ENCODE measurements at regions not wholly inside any gene's neighbourhood (a gene's known extent, or its start where the extent isn't known, plus 50 kb on each side); places are given as distances from the start of the nearest gene placed in this dataset.
A peak's percentile ranks its signal among the peaks of the same experiment; 100 is the strongest.

- no peak for DNase-seq (ENCODE audit: low spot score)
Measured at GRCh38 chr17:14474591-14474990, 173.7 kb downstream of the HS3ST3B1 start.

DNA sequence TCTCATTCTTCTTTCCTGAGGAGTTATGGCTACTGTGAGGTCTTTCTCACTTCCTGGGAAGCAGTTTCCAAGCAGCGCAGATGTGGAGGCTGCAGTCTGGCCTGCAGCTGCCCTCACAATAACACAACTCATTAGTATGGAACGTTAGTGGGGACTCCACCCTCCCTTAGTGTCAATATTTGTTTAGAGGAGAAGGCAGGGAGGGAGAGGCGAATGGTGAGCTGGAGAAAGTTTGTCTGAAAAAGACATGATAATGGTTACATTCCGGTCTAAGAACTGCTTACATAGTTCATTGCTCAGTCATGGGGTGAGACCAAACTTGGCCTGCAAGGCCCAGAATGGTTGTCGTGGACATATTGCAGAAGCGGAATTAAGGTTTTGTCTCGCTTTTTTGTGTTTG, 170.2 kb downstream of the HS3ST3B1 start:
- DNase-seq (ENCODE audit: low spot score) = no peak

- DNase-seq (ENCODE audit: low spot score) = no peak
Measured at GRCh38 chr17:14470417-14470816, 169.5 kb downstream of the HS3ST3B1 start.

DNA sequence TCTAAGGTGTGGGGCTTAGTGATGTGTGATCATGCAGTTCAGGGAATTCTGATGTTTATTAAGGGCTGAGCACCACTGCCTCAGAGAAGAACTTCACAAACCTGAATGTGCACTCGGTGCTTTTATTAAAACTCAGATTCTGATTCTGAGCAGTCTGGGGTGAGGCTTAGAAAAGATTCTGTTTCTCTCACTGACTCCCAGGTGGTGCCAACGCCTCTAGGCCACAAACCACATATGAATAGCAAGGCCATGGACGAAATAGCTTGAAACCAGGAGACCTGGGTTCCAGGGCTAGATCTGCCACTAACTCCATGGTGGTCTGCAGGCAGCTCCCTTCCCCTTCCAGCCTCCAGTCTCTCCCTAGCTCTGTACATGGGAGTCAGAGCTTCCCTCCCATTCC, 169.1 kb downstream of the HS3ST3B1 start:
- DNase-seq (ENCODE audit: low spot score) = no peak

- DNase-seq (ENCODE audit: low spot score) = no peak
Measured at GRCh38 chr17:14468858-14469257, 168.0 kb downstream of the HS3ST3B1 start.

- DNase-seq (ENCODE audit: low spot score) = no peak
Measured at GRCh38 chr17:14461227-14461548, 160.3 kb downstream of the HS3ST3B1 start.

DNA sequence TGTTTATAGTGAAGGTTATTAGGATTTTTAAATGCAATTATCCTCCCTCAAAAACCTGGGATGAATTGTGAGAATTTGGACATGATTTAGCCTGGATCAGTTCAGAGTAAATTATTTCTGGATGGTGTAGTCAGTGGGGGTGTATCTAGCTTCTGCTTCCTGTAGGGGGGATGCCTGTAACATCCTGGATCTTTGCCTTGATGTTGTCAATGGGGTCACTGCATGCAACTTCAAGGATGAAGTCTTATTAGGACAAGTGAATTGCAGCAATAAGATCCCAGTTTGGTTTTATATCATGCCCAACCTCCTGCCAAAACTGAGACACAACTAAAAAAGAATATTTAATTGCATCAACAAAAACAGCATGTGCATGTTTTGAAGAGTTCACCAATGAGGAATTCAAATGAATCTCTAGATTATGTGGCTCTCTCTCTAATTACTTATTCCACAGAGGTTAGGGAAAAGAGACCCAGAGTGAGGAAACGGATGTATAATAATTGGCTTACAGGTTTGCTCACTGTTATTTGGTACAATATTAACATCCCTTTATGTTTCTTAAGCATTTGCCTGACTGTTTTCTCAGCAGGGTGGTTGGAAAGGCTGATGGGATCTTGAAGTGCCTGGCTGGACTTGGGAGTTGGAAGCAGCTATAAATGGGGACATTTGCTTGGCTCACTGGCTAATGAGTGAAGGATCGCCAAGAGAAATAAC, 159.8 kb downstream of the HS3ST3B1 start:
- DNase-seq (ENCODE audit: low spot score) = no peak

DNA sequence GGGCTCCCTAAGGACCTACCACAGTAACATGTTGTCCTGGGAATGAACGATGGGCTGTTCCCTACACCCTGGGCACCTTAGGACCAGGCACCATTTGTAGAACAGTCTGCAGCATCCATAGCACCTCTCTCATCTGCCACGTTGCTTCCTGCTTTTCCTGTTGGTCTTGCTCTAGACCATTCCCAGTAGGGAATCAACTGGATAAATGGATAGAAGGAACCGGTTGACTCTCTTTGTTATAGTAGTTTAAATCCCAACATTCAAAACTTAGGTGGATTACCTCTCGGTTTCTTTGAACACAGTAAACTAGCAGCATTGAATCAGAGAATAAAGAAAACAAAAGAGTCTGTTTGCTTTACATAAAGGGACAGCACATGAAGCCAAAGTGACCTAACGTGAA, 159.1 kb downstream of the HS3ST3B1 start:
- DNase-seq (ENCODE audit: low spot score) = no peak

- no peak for DNase-seq (ENCODE audit: low spot score)
Measured at GRCh38 chr17:14458724-14459123, 157.8 kb downstream of the HS3ST3B1 start.

- DNase-seq (ENCODE audit: low spot score) = no peak
Measured at GRCh38 chr17:14454746-14455145, 153.9 kb downstream of the HS3ST3B1 start.

DNA sequence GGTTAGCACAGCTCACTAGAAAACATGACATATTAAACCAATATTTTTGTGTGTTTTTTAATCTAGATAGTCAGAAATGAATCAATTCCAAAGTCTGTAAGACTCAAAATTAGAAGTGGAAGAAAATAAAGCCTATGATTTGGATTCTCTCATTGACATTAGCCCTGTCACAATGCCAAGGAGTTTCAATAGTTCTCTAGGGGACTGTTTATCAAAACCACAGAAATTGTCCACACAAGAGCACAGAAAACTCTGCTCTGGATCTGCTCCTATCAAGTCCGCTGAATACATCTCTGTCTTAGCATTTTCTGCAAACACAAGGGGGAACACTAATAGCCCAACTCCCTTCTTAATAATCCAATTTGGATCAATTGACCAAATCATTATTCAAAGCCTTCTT, 152.0 kb downstream of the HS3ST3B1 start:
- DNase-seq (ENCODE audit: low spot score) = no peak

GRCh38 chr17:14451729-14452191, 150.9 kb downstream of the HS3ST3B1 start:
- no peak for DNase-seq (ENCODE audit: low spot score)

DNA sequence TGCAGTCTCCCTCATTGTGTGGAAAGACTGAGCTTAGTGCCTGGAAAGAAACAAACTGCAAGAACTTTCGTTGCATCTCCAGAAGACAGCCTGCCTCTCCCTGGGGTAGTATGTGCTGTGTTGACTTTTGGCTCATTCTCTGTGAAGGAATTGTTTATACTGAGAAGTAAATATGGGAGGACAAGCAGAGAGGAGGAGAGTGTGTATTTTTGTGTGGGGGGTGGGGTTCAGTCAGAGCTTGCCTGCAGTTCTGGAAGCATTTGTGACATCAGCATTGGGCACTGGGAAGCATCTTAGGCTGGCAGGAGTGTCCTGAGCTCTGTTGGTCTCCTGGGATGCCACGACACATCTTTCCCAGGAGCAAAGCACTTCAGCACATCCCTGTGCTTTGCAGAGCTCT, 147.9 kb downstream of the HS3ST3B1 start:
- no peak for DNase-seq (ENCODE audit: low spot score)

DNA sequence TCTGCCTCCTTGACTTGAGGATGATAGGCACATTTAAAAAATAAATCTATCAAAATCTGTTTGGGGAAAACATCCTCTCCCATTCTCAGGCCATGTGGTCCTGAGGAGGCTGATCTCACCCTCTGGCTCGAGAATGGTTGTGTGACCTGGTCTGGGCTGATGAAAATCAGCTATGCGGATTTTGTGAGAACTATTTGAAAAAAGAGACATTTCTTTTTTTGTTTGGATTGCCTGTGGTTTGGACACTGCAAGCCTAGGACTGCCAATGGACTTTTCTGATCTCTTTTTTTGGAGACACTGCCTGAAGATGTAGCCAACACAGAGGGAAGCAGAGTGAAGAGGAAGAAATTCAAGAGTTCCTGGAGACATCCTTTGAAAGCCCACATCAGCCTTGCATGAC, 145.9 kb downstream of the HS3ST3B1 start:
- DNase-seq (ENCODE audit: low spot score) = no peak

DNA sequence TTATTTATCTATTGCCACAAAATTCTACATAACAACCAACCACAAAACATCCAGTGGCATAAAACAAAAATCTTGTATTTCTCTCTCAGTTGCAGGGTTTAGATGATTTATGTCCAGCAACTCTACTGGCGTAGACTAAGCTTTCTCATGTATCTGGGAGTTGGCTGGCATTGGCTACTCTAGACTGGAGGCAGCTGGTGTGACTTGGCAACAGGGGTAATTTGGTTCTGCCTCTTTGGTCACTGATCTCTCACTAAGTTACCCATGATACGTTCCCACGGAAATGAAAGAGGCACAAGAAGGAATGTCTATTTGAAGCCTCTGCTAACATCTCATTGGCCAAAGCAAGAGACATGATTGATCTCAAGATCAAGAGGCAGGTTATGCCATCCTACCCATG, 144.0 kb downstream of the HS3ST3B1 start:
- no peak for DNase-seq (ENCODE audit: low spot score)

DNA sequence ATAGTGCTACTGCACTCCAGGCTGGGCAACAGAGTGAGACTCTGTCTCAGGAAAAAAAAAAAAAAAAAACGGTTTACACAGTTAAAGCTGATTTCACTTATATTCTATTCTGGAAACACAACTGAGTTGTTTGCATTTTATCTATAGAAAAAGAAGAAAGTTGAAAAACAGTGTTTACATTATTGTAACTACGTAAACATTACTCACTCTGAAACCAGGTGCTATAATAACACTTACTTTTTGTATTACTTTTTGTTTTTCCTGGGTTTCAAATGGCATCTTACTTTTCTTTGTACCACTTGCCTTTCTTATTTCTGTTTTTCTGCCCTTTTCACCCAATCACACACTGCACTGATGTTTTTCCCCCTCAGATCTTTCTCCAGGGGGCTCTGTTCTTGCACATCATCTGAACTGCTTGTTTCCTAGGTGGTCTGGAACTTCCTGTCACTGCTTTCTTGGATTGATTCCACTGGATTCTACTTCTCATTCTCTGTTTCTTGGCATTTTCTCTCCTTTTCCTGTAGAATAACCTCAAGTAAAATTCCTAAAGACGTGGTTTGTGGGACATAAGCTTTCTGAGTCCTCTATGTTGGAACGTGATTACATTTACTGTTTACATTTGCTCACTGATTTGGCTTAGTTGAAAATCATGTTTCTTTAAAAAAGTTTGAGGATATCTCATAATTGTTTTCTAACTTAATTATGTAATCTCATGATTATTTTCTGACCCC, 142.1 kb downstream of the HS3ST3B1 start:
- no peak for DNase-seq (ENCODE audit: low spot score)

GRCh38 chr17:14437176-14437575, 136.3 kb downstream of the HS3ST3B1 start:
- no peak for DNase-seq (ENCODE audit: low spot score)

DNA sequence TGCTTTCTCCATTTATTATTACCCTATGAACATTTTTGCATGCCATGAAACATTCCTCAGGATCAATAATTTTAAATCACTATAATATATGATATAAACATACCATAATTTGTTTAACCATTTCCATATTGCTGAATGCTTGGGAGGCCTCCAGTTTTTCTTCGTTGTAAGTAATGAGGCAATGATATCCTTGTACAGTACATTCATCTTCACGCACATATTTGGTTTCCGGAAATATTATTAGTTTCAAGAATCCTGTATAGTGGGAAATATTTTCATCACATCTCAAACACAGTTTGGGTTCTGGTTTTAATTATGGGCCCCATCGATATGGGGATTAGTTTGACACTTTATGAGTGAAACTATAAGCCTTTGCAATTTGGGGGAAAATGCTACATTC, 135.4 kb downstream of the HS3ST3B1 start:
- DNase-seq (ENCODE audit: low spot score) = no peak

DNA sequence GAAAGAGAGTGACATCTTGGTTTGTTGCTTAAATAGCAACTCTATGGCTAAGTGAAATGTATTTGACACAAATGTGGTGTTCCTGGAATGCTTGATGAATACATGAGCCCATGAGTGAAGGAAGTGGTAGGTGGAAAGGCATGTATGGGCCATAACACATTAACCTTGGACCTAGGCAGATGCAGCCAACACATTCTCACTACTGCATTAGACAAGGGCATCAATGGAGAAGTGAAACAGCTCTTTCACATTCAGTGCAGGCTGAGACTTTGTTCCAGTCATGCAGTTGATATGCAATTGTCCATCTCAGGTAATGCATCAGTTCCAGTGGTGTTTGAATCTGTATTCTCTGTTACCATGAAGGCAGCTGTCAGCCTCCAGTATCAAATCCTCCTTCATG, 133.6 kb downstream of the HS3ST3B1 start:
- DNase-seq (ENCODE audit: low spot score) = no peak

DNA sequence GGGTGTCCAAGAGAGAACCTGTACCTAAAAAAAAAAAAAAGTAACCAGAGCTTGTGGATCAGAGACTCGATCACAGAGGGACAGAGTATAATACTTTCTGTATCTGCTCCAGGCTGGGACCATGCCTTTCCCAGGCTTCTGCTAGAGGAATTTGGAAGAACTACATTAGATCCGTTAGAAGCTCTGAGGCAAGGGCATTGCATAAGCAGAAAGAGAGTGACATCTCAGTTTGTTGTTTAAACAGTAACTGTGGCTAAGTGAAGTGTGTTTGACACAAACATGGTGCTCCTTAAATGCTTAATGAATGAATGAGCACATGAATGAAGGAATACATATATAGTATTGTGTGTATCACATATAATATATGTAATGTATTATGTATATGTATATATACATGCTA, 131.2 kb downstream of the HS3ST3B1 start:
- no peak for DNase-seq (ENCODE audit: low spot score)

DNA sequence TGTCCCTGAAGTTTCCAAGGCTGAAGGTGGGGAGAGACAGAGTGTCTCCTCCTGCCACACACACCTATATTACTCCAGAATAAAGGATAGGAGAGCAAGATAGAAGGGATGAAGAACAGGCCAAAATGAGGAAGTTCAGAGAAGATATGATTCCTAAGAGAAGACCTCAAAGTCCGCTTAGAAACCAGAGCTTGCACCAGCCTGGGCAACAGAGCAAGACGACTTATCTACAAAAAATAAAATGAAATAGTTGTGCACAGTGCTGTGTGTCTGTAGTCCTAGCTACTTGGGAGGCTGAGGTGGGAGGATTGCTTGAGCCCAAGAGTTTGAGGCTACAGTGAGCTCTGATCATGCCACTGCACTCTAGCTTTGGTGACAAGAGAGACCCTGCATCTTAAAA, 128.2 kb downstream of the HS3ST3B1 start:
- no peak for DNase-seq (ENCODE audit: low spot score)

DNA sequence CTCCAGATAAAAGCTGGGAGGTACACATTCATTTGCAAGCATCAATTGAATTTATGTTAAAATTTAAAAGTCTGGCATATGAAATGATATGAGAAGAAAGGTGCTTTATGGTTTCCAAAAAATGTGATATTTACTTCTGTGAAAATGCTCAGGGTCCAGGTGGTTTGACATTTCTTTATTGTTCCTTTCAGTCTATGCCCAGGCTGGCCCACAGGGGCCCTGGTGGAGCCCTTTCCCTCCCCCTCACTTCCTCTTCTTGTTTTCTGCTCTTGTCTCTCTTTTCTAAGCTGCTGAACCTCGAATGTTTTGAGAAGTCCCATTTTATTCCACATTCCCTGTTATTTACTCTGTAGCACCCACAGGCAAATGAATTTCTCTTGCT, 127.8 kb downstream of the HS3ST3B1 start:
- no peak for DNase-seq (ENCODE audit: low spot score)

GRCh38 chr17:14427900-14428647, 127.2 kb downstream of the HS3ST3B1 start:
- DNase-seq (ENCODE audit: low spot score) = peak; percentile 2
